DOHH2 (cell line): ENCODE measurements at regions not wholly inside any gene's neighbourhood (a gene's known extent, or its start where the extent isn't known, plus 50 kb on each side); places are given as distances from the start of the nearest gene placed in this dataset.

Source experiments
- H3F3A ChIP-seq: fragments of 200-600 bp; sonication (generic), shearing (Covaris generic); 2 replicates; pipeline ENCODE4 v1.6.0; 2016; ENCODE audit warnings: antibody characterized with exemption, mild to moderate bottlenecking; ENCODE audit not compliant: control insufficient read depth, insufficient read depth
- H3K27ac ChIP-seq: fragments of 200-600 bp; sonication (generic); 2 replicates; pipeline ENCODE4 v1.5.1; 2014; ENCODE audit warnings: low read depth, mild to moderate bottlenecking, low read length, moderate library complexity
- H3K27me3 ChIP-seq: fragments of 200-600 bp; sonication (generic); 2 replicates; pipeline ENCODE4 v1.6.1; 2014; ENCODE audit warnings: mild to moderate bottlenecking, low read length, mixed read lengths; ENCODE audit not compliant: control insufficient read depth
- H3K36me3 ChIP-seq: fragments of 200-600 bp; sonication (generic); 2 replicates; pipeline ENCODE4 v1.6.1; 2014; ENCODE audit warnings: mild to moderate bottlenecking, low read length, moderate library complexity, mixed read lengths; ENCODE audit not compliant: control insufficient read depth
- H3K4me1 ChIP-seq: fragments of 200-600 bp; sonication (generic); 2 replicates; pipeline ENCODE4 v1.6.1; 2014; ENCODE audit warnings: mild to moderate bottlenecking, low read length, mixed read lengths; ENCODE audit not compliant: control insufficient read depth
- H3K4me2 ChIP-seq: fragments of 200-600 bp; sonication (generic); 2 replicates; pipeline ENCODE4 v1.6.0; 2014; ENCODE audit warnings: mild to moderate bottlenecking, low read length, moderate library complexity
- H3K4me3 ChIP-seq: fragments of 200-600 bp; sonication (generic); 2 replicates; pipeline ENCODE4 v1.5.1; 2014; ENCODE audit warnings: mild to moderate bottlenecking, low read length, mixed read lengths
- H3K79me2 ChIP-seq: fragments of 200-600 bp; sonication (generic); 2 replicates; pipeline ENCODE4 v1.6.1; 2014; ENCODE audit warnings: mild to moderate bottlenecking, low read length, mixed read lengths; ENCODE audit not compliant: control insufficient read depth
- H3K9me2 ChIP-seq: fragments of 200-600 bp; sonication (generic); replicated peaks from 2 replicates; pipeline ENCODE4 v1.6.1; 2014; ENCODE audit warnings: mild to moderate bottlenecking, low read length, mixed read lengths; ENCODE audit not compliant: control insufficient read depth
- H3K9me3 ChIP-seq: fragments of 200-600 bp; sonication (generic); 2 replicates; pipeline ENCODE4 v1.6.1; 2014; ENCODE audit warnings: antibody characterized with exemption, low read length, mixed read lengths; ENCODE audit not compliant: control insufficient read depth, insufficient read depth
- H4K20me1 ChIP-seq: fragments of 200-600 bp; sonication (generic); 2 replicates; pipeline ENCODE4 v1.6.0; 2014; ENCODE audit warnings: low read depth, mild to moderate bottlenecking, antibody characterized with exemption, low read length, moderate library complexity; ENCODE audit not compliant: control insufficient read depth, insufficient read depth
- EZH2phosphoT487 ChIP-seq: fragments of 200-600 bp; sonication (generic); IDR thresholded peaks from 2 replicates; pipeline ENCODE4 v1.6.1; 2017; ENCODE audit warnings: borderline replicate concordance, mild to moderate bottlenecking, antibody characterized with exemption, low read length, moderate library complexity, mixed read lengths
- TF ChIP-seq, protein P1 (sequence below): fragments of 200-600 bp; sonication (generic); IDR thresholded peaks from one replicate; pipeline ENCODE4 v1.5.1; 2014; ENCODE audit warnings: antibody characterized with exemption, mild to moderate bottlenecking, low read depth, low read length; ENCODE audit not compliant: poor library complexity, severe bottlenecking

DNA sequence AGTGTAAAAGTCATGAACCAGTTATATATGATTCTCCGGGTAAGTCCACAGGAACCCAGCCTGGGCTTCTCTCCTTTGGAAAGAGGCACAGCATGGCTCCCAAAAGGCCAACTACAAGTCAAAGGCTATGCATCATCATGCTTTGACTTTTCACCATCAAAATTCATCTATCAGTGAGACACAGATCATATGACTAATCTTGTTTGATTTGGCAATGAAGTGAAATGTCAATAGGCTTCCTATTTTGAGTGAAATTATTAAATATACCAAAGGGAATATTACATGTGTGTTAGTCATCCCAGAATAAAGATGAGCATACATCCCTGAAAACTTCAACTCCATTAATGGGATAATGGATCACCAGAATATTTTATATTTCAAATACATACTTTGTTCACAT lies 83.5 kb upstream of the ADGRL2 start:
- no peak overlapping the region for H3K27ac ChIP-seq
- no peaks in the 10 kb centered on the region for H3K79me2 ChIP-seq
- H3K9me3 ChIP-seq = no peaks in the 10 kb centered on the region; the same call in 1 of the 2 replicates
- H3K4me2 ChIP-seq = no peak overlapping the region
- H3K4me1 ChIP-seq = no peaks in the 10 kb centered on the region
- H3K4me3 ChIP-seq = no peak overlapping the region
- no peaks in the 10 kb centered on the region for H3K27me3 ChIP-seq
- no peaks in the 10 kb centered on the region for H3K9me2 ChIP-seq
- TF ChIP-seq, protein P1, sequence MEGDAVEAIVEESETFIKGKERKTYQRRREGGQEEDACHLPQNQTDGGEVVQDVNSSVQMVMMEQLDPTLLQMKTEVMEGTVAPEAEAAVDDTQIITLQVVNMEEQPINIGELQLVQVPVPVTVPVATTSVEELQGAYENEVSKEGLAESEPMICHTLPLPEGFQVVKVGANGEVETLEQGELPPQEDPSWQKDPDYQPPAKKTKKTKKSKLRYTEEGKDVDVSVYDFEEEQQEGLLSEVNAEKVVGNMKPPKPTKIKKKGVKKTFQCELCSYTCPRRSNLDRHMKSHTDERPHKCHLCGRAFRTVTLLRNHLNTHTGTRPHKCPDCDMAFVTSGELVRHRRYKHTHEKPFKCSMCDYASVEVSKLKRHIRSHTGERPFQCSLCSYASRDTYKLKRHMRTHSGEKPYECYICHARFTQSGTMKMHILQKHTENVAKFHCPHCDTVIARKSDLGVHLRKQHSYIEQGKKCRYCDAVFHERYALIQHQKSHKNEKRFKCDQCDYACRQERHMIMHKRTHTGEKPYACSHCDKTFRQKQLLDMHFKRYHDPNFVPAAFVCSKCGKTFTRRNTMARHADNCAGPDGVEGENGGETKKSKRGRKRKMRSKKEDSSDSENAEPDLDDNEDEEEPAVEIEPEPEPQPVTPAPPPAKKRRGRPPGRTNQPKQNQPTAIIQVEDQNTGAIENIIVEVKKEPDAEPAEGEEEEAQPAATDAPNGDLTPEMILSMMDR = no peak
- TF ChIP-seq EZH2phosphoT487 = no peak
- H3K36me3 ChIP-seq = no peaks in the 10 kb centered on the region
- H3F3A ChIP-seq = no peaks in the 10 kb centered on the region
- H4K20me1 ChIP-seq = no peaks in the 10 kb centered on the region

DNA sequence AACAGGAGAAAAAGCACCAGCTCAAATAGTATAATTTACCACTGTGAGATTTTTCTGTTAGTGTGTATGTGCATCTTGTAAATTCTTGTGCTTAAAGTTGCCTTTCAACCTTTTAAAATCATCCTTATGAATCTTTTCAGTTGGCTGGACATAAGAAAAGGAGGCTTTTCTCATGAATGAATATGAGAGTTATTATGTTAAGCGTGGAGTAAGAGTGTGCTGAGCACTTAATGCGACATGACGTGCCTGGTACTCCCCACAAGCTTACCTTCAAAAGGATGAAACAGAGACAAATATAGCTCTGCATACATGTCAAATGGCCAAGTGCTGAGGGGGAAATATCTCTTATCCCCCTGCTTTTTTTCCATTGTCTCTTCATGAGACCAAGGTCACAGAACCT lies 85.3 kb upstream of the ADGRL2 start:
- Histone ChIP-seq H3F3A (no peaks in the 10 kb centered on the region), H3K4me2 (no peak overlapping the region), H3K27ac (no peak overlapping the region), H3K4me3 (no peak overlapping the region), H3K9me2 (no peaks in the 10 kb centered on the region), H3K4me1 (no peaks in the 10 kb centered on the region), H3K27me3 (no peaks in the 10 kb centered on the region), H3K79me2 (no peaks in the 10 kb centered on the region), H3K9me3 (no peaks in the 10 kb centered on the region), H3K36me3 (no peaks in the 10 kb centered on the region), H4K20me1 (no peaks in the 10 kb centered on the region)
- TF ChIP-seq, protein P1 = no peak
- no peak for TF ChIP-seq EZH2phosphoT487

DNA sequence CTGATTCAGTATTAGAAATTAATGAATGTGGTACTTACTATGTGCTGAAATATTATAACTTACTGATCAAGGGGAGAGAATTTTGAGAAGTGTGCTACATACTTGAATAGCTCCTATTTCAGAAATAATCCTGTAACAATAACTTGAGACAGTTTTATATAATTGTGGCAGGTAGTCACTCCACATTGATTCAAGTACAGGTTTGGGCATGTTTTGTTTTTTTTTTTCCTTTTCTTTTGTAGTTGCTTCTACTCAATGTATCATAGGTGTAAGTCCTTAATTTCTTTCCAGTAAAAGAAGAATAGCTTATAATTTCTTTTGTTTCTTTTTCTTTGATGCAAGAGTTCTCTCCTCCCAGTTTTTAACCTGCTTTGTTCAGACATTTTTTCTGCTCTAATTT lies 86.1 kb upstream of the ADGRL2 start:
- Histone ChIP-seq H3K79me2 (no peaks in the 10 kb centered on the region), H4K20me1 (no peaks in the 10 kb centered on the region), H3K4me3 (no peak overlapping the region), H3K27me3 (no peaks in the 10 kb centered on the region), H3F3A (no peaks in the 10 kb centered on the region), H3K4me1 (no peaks in the 10 kb centered on the region), H3K9me3 (no peaks in the 10 kb centered on the region), H3K4me2 (no peak overlapping the region), H3K27ac (no peak overlapping the region), H3K9me2 (no peaks in the 10 kb centered on the region), H3K36me3 (no peaks in the 10 kb centered on the region)
- no peak for TF ChIP-seq EZH2phosphoT487

DNA sequence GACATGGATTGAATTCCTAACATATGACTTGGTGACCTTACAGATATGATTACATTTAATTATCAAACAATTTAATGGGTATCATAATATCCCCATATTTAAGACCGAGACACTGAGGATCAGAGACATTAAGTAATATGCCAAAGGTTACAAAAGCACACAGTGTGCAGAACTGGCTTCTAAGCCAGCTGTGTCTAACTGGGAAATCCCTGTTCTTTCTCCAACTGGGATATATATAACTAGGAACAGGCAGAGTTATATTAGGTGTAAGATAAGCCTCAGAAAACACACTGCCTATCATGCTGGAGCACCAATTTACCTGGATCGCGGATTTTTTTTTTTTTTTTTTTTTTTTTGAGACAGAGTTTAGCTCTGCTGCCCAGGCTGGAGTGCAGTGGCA lies 88.3 kb upstream of the ADGRL2 start:
- TF ChIP-seq, protein P1 = no peak
- no peak for TF ChIP-seq EZH2phosphoT487
- H3K4me3 ChIP-seq = no peak overlapping the region
- no peaks in the 10 kb centered on the region for H3K4me1 ChIP-seq
- H3K36me3 ChIP-seq = no peaks in the 10 kb centered on the region
- no peak overlapping the region for H3K4me2 ChIP-seq
- no peaks in the 10 kb centered on the region for H3K27me3 ChIP-seq
- no peaks in the 10 kb centered on the region for H4K20me1 ChIP-seq
- H3K9me3 ChIP-seq = no peaks in the 10 kb centered on the region
- H3K9me2 ChIP-seq = no peaks in the 10 kb centered on the region
- H3K79me2 ChIP-seq = no peaks in the 10 kb centered on the region
- no peak overlapping the region for H3K27ac ChIP-seq
- H3F3A ChIP-seq = no peaks in the 10 kb centered on the region
